Lung (tissue), 11 donors: ENCODE measurements at regions not wholly inside any gene's neighbourhood (a gene's known extent, or its start where the extent isn't known, plus 50 kb on each side); places are given as distances from the start of the nearest gene placed in this dataset.

Source experiments
- ATAC-seq: fragments of 200-7000 bp; cut with Tn5 transposase; one replicate; pipeline ENCODE4 v1.9.1; 2020; ENCODE audit warnings: moderate number of reproducible peaks; ENCODE audit not compliant: insufficient read depth, low FRiP score
- DNase-seq, 3 donors: peaks; one replicate each; pipeline ENCODE4 v3.0.0-alpha.2; 2013 to 2017
- H3K27ac ChIP-seq, 2 donors: one replicate each; pipeline ENCODE4 v1.5.1; 2013; ENCODE audit warnings: mild to moderate bottlenecking in 2 of 2, moderate library complexity in 2 of 2, control low read depth in 1 of 2, inconsistent platforms in 1 of 2, low read depth in 1 of 2, low read length in 1 of 2
- H3K27me3 ChIP-seq, 3 donors: one replicate each; pipeline ENCODE4 v1.5.1; 2013; ENCODE audit warnings: low read length in 2 of 3; ENCODE audit not compliant: control insufficient read depth in 3 of 3, insufficient read depth in 3 of 3
- H3K36me3 ChIP-seq, 4 donors: one replicate each; pipeline ENCODE4 v1.5.1; 2013; ENCODE audit warnings: low read length in 4 of 4, mild to moderate bottlenecking in 1 of 4, moderate library complexity in 1 of 4; ENCODE audit not compliant: control insufficient read depth in 4 of 4, insufficient read depth in 4 of 4
- H3K4me1 ChIP-seq, 5 donors: one replicate each; pipeline ENCODE4 v1.5.1; 2013; ENCODE audit warnings: low read length in 5 of 5, mild to moderate bottlenecking in 2 of 5, moderate library complexity in 1 of 5; ENCODE audit not compliant: control insufficient read depth in 5 of 5, insufficient read depth in 5 of 5
- H3K4me3 ChIP-seq: one replicate; pipeline ENCODE4 v1.5.1; 2013; ENCODE audit warnings: mild to moderate bottlenecking, control low read depth, moderate library complexity
- H3K9ac ChIP-seq, 2 donors: one replicate each; pipeline ENCODE4 v1.5.1; 2013; ENCODE audit warnings: low read length in 2 of 2, control low read depth in 1 of 2; ENCODE audit not compliant: insufficient read depth in 1 of 2
- H3K9me3 ChIP-seq, 4 donors: one replicate each; pipeline ENCODE4 v1.5.1; 2013; ENCODE audit warnings: low read length in 3 of 4, mild to moderate bottlenecking in 1 of 4, moderate library complexity in 1 of 4; ENCODE audit not compliant: control insufficient read depth in 4 of 4, insufficient read depth in 3 of 4
- WGBS, 2 donors: extraction: QIAGEN DNeasy Blood & Tissue Kit; methylation state at CpG; one replicate each; pipeline ENCODE4 v1.1.7; 2013; 5-methylcytosine and 5-hydroxymethylcytosine counted together
- TF ChIP-seq, protein P1 (sequence below): IDR thresholded peaks from 2 replicates; pipeline ENCODE4 v1.5.1; 2012; ENCODE audit warnings: mild to moderate bottlenecking; ENCODE audit errors: control extremely low read depth, extremely low read depth
- donor health status: control.
- donor health status: control.
- donor health status: Bipolar disorder and iron deficiency.
- donor health status: healthy.
- donor health status: DM: yes; HTN: yes; CAD: no.

DNA sequence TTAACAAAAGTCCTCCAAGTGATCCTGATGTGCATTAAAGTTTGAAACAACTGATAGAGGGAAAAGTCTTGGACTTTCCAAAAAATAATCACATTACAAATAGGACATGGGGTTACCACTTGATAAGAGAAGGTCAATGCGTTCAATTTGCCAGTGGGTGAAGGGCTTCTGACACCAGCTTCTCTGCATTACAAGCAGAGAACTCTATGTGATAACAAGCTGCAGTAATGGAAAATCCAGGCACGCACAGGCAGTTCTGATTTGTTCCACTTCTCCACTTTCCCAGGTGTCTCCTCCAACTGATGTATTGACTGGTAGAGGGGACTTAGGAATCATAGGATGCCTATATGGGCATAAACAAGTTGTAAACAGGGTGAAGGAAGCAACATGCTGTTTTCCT is 234.0 kb upstream of the MGAT5 start:
- H3K9ac ChIP-seq = no peak overlapping the region
- no peaks in the 10 kb centered on the region for H3K9me3 ChIP-seq
- H3K27ac ChIP-seq = no peak overlapping the region
- no peaks in the 10 kb centered on the region for H3K27me3 ChIP-seq
- peaks cover 0 to 4% (median 0%) of the 10 kb centered on the region in 5 donors for H3K4me1 ChIP-seq
- no peak overlapping the region for H3K4me3 ChIP-seq
- ATAC-seq (no peak), DNase-seq (no peak)
- WGBS, 2 donors = 81 to 97% methylated on average over 2 of the region's 2 CpGs
- TF ChIP-seq, protein P1, sequence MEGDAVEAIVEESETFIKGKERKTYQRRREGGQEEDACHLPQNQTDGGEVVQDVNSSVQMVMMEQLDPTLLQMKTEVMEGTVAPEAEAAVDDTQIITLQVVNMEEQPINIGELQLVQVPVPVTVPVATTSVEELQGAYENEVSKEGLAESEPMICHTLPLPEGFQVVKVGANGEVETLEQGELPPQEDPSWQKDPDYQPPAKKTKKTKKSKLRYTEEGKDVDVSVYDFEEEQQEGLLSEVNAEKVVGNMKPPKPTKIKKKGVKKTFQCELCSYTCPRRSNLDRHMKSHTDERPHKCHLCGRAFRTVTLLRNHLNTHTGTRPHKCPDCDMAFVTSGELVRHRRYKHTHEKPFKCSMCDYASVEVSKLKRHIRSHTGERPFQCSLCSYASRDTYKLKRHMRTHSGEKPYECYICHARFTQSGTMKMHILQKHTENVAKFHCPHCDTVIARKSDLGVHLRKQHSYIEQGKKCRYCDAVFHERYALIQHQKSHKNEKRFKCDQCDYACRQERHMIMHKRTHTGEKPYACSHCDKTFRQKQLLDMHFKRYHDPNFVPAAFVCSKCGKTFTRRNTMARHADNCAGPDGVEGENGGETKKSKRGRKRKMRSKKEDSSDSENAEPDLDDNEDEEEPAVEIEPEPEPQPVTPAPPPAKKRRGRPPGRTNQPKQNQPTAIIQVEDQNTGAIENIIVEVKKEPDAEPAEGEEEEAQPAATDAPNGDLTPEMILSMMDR = no peak
- no peaks in the 10 kb centered on the region for H3K36me3 ChIP-seq

DNA sequence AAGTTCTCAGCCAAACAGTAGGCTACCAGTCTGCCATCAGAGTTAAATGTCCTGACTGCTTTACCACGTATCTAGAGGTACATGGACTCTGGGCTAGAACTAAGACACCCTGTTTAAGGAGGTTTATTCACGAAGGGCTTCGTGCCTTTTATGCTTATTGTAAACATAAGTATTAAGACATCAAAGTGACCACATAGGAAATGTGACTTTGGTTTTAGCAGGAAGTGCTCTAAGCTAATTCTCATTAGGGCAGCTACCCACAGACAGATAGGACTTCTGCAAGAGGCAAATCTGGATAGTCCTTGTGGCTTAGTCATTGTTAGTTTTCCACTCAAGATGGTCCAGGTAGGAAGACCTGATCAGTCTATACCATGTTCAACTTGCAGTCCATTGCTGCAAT is 233.3 kb upstream of the MGAT5 start:
- no peak for ATAC-seq
- Histone ChIP-seq H3K36me3 (no peaks in the 10 kb centered on the region), H3K27ac (no peak overlapping the region), H3K4me1 (peaks cover 0 to 4% (median 0%) of the 10 kb centered on the region in 5 donors), H3K4me3 (no peak overlapping the region), H3K27me3 (no peaks in the 10 kb centered on the region), H3K9me3 (no peaks in the 10 kb centered on the region), H3K9ac (no peak overlapping the region)
- DNase-seq = no peak
- TF ChIP-seq, protein P1 = no peak
- 42 to 48% methylated on average over 3 of the region's 3 CpGs for WGBS, 2 donors

DNA sequence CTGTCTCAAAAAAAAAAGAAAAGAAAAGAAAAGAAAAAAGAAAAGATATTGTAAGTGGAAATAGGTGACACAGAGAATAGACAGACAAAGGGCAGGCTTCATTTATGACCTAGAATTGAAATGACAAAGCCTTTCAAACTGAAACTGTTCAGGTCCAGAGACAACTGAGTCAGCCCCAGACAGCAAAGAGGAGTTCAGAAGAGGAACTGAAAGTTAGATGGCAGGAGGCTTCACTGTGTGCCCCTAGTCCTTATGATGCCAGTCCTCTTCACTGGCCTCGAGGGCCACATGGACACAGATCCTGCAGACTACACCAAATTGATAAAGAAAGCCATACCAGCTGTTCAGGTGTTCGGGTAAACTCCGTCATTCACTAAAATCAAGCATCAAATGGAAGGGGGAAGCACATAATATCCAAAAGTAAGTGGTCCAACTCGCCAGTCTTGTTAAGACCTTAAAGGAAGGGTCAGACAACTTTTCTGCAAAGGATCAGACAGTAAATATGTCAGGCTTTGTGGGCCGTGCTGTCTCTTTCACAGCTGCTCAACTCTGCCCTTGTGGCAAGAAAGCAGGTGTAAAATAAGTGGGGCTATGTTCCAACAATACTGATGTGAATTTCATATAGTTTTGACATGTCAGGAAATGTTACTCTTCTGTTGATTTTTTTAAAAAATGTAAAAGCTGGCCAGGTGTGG is 231.9 kb upstream of the MGAT5 start:
- no peaks in the 10 kb centered on the region for H3K9me3 ChIP-seq
- ATAC-seq (no peak), DNase-seq (no peak)
- peaks cover 0 to 4% (median 0%) of the 10 kb centered on the region in 5 donors for H3K4me1 ChIP-seq
- 88% methylated on average over 5 of the region's 5 CpGs for WGBS, 2 donors
- TF ChIP-seq, protein P1 = no peak
- no peak overlapping the region for H3K4me3 ChIP-seq
- no peak overlapping the region for H3K27ac ChIP-seq
- no peaks in the 10 kb centered on the region for H3K27me3 ChIP-seq
- no peaks in the 10 kb centered on the region for H3K36me3 ChIP-seq
- H3K9ac ChIP-seq = no peak overlapping the region

DNA sequence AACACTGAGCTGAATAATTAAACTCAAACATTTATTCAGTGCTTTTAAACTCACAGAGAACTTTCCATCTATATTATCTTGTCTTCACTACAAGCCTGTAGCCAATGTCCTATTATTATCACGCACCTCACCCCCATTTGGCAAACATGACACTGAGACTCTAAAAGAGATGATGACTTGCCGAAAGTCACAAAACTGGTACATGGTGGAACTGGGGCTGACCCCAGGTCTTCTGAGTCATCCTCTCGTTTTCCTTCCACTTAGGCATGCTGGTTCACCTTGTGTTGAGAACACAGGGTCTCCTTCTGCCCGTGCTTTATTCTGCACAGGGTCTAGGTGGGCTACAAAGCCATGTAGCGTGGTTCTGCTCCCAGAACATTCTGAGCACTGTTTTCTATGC is 230.0 kb upstream of the MGAT5 start:
- no peak overlapping the region for H3K4me3 ChIP-seq
- H3K27ac ChIP-seq = no peak overlapping the region
- DNase-seq = no peak
- no peaks in the 10 kb centered on the region for H3K9me3 ChIP-seq
- no peak for ATAC-seq
- 84 to 91% methylated on average over 5 of the region's 5 CpGs for WGBS, 2 donors
- no peak overlapping the region for H3K9ac ChIP-seq
- H3K36me3 ChIP-seq = no peaks in the 10 kb centered on the region
- TF ChIP-seq, protein P1 = no peak
- peaks cover 0 to 3% (median 0%) of the 10 kb centered on the region in 3 donors for H3K27me3 ChIP-seq
- peaks cover 0 to 4% (median 0%) of the 10 kb centered on the region in 5 donors for H3K4me1 ChIP-seq
